SK-N-SH treated with all-trans-retinoic acid at 6 μM for 48 hours (cell line): ENCODE measurements at regions not wholly inside any gene's neighbourhood (a gene's known extent, or its start where the extent isn't known, plus 50 kb on each side); places are given as distances from the start of the nearest gene placed in this dataset.

ENCODE experiments used
- GLIS3 ChIP-seq: fragments of 250-450 bp; sonication (Bioruptor Pico); IDR thresholded peaks from 2 replicates; pipeline ENCODE4 v1.5.0; 2020; ENCODE audit warnings: mild to moderate bottlenecking, moderate library complexity
- OSR1 ChIP-seq: fragments of 250-450 bp; sonication (Bioruptor Pico); IDR thresholded peaks from 2 replicates; pipeline ENCODE4 v1.8.0; 2022; ENCODE audit warnings: moderate library complexity, mild to moderate bottlenecking, inconsistent platforms
- TCF4 ChIP-seq: fragments of 250-450 bp; sonication (Bioruptor Pico); IDR thresholded peaks from 2 replicates; pipeline ENCODE4 v1.8.0; 2021; ENCODE audit warnings: mild to moderate bottlenecking, moderate library complexity, borderline replicate concordance
- ZFP3 ChIP-seq: fragments of 250-450 bp; sonication (Bioruptor Pico); IDR thresholded peaks from 2 replicates; pipeline ENCODE4 v1.5.0; 2020; ENCODE audit warnings: mild to moderate bottlenecking, moderate library complexity
- ZFP30 ChIP-seq: fragments of 450-650 bp; formaldehyde crosslinking; IDR thresholded peaks from 2 replicates; pipeline ENCODE4 v1.5.0; 2022; ENCODE audit warnings: mild to moderate bottlenecking, moderate library complexity
- TF ChIP-seq, protein P1 (sequence below): fragments of 250-450 bp; sonication (Bioruptor Pico); IDR thresholded peaks from 2 replicates; pipeline ENCODE4 v1.8.0; 2021; ENCODE audit warnings: low read depth, mild to moderate bottlenecking, moderate library complexity, borderline replicate concordance

DNA sequence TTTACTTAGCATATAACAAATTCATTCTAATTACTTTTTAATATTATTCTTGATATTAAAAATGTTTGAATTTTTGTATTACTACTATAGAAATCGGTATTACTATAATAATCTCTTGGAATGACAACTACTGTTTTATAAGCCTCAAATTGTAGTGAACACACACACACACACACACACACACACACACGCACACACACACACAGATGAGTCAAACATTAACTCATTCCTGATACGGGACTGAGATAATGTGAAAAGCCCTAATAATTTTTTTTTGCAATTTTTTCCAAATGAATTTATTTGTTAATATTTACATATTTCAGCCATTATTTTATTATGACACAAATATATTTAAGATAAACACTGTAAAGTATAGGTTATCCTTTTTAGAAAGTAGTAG, 951.2 kb upstream of the PHF14 start:
- no peak for TF ChIP-seq OSR1 (CRISPR knock-in tag)
- TF ChIP-seq ZFP3 (CRISPR knock-in tag): no peak
- no peak for TF ChIP-seq ZFP30 (CRISPR knock-in tag)
- TF ChIP-seq TCF4 (CRISPR knock-in tag): no peak
- no peak for TF ChIP-seq GLIS3
- TF ChIP-seq, protein P1, sequence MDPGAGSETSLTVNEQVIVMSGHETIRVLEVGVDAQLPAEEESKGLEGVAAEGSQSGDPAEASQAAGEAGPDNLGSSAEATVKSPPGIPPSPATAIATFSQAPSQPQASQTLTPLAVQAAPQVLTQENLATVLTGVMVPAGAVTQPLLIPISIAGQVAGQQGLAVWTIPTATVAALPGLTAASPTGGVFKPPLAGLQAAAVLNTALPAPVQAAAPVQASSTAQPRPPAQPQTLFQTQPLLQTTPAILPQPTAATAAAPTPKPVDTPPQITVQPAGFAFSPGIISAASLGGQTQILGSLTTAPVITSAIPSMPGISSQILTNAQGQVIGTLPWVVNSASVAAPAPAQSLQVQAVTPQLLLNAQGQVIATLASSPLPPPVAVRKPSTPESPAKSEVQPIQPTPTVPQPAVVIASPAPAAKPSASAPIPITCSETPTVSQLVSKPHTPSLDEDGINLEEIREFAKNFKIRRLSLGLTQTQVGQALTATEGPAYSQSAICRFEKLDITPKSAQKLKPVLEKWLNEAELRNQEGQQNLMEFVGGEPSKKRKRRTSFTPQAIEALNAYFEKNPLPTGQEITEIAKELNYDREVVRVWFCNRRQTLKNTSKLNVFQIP (CRISPR knock-in tag): no peak
